Right forelimb (tissue), 1 donor: ENCODE measurements at regions not wholly inside any gene's neighbourhood (a gene's known extent, or its start where the extent isn't known, plus 50 kb on each side); places are given as distances from the start of the nearest gene placed in this dataset.
"Not testable (repeated sequence)": the region's sequence is repeated elsewhere in the genome, so short reads cannot be mapped to it uniquely, and the experiment has no call there.

Experiments used
- DNase-seq: peaks from one replicate; pipeline ENCODE4 v3.0.0-alpha.2; 2018

DNA sequence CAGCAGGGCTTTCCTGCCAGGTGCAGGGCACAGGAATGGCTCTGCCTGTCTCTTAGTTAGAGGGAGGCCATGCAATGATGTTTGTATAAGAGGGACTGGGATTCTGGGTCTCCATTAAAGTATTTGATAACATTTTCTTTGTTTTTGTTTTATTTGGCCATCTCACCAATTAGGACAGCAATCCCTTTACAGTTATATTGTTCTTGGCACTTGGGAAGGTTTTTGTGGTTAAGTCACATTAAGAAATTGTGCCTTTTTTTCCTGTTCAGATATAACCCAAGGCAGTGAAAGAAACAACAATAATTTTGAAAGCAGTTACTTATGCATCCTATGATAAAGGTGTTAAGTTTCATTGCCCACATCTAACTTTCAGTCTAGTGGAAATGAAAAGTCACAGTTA is 237.4 kb upstream of the PRSS58 start:
- DNase-seq = not testable (repeated sequence)

DNA sequence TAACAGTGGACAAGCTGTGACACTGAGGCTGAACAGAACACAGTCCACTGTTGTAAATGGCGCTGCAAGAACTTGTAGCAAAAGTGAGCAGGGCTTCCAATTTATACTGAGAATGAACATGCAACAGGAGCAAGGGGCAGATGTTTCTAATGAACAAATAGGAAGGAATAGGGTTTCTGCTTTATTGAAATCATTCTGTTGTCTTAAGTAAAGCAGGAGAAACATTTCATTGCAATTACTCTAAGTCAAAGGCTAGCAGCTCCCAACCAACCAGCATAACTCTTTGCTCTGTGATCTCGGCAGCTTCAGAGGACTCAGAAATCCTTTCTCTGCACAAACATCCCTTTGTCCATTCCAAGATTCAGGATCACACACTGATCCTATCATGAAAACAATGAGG is 236.2 kb upstream of the PRSS58 start:
- no peak for DNase-seq

GRCh38 chr7:142488842-142489241 is 231.0 kb upstream of the PRSS58 start:
- no peak for DNase-seq

DNA sequence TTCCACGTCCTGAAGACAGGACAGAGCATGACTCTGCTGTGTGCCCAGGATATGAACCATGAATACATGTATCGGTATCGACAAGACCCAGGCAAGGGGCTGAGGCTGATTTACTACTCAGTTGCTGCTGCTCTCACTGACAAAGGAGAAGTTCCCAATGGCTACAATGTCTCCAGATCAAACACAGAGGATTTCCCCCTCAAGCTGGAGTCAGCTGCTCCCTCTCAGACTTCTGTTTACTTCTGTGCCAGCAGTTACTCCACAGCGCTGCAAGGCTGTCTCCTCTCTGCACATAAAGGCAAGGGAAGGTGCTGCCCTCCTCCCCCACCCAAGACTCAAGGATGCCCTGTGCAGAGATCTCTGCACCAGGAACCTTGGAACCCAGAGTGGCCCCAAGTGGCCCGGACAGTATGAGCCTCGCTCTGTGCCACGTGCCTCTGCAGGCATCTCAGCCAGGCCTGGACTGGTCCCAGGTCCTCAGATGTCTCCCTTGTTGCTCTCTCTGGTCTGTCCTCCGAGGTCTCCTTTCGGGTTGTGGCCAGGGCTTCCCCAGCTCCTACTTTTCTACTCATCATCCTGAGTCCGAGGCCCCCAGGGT is 230.3 kb upstream of the PRSS58 start:
- DNase-seq = peak; percentile 37

DNA sequence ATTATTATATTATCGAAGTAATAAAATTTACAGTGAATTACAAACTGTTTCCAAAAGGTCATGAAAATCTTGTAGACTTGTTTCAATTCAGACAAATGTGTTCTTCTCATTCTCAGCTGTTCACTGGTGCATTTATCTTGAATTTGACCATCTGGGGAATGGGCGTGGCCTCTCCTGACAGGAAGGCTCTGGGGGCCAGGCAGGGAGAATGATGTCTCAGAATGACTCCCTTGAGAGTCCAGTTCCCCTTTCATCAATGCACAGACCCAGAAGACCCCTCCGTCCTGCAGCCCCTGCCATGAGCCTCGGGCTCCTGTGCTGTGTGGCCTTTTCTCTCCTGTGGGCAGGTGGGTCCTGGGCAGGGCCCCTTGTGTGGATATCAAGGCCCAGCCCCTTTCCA is 229.7 kb upstream of the PRSS58 start:
- DNase-seq = peak; percentile 18

DNA sequence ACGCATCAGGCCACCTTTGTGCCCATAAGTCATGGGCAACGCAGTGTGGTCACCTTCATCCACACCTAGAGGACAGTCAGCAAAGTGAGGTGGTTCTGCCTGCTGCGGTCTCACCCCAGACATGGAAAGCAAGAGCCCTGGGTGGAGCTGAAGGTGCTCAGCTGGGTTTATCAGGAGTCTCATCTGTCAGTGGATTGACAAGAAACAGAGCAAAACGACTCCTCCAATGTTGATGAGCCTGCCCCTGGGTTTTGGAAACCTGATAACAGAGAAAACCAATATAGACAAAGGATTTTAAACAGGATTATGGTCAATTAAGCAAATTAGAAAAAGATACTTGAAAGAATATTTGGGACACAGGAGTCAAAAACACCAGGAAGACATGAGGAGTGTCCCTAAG is 229.3 kb upstream of the PRSS58 start:
- no peak for DNase-seq

GRCh38 chr7:142485617-142486226 is 227.9 kb upstream of the PRSS58 start:
- DNase-seq = peak; percentile 28

- peak; percentile 6 for DNase-seq
Observed at GRCh38 chr7:142483659-142484317, 225.9 kb upstream of the PRSS58 start.

- peak; percentile 37 for DNase-seq
Observed at GRCh38 chr7:142482891-142483658, 225.2 kb upstream of the PRSS58 start.

GRCh38 chr7:142481548-142481947 is 223.7 kb upstream of the PRSS58 start:
- no peak for DNase-seq

GRCh38 chr7:142478479-142479220 is 220.8 kb upstream of the PRSS58 start:
- peak; percentile 36 for DNase-seq

- not testable (repeated sequence) for DNase-seq
Observed at GRCh38 chr7:142477801-142478200, 219.9 kb upstream of the PRSS58 start.

GRCh38 chr7:142477079-142477651 is 219.3 kb upstream of the PRSS58 start:
- DNase-seq = peak; percentile 5

GRCh38 chr7:142476077-142476476 is 218.2 kb upstream of the PRSS58 start:
- no peak for DNase-seq

GRCh38 chr7:142471820-142472219 is 214.0 kb upstream of the PRSS58 start:
- no peak for DNase-seq

DNA sequence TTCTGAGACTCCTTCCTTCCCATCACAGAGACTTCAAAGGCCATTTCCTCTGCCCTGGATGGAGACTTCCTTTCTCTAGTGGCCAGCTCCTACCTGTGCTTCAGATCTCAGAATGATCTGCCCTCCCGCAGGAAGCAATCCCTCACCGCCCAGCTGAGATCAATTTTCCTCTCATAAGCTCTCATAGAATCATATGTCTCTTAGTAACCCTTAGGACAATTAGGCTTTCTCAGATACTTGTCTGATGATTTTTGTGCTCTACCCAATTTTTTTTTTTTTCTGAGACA is 212.6 kb upstream of the PRSS58 start:
- no peak for DNase-seq

- no peak for DNase-seq
Observed at GRCh38 chr7:142469696-142470543, 212.1 kb upstream of the PRSS58 start.

DNA sequence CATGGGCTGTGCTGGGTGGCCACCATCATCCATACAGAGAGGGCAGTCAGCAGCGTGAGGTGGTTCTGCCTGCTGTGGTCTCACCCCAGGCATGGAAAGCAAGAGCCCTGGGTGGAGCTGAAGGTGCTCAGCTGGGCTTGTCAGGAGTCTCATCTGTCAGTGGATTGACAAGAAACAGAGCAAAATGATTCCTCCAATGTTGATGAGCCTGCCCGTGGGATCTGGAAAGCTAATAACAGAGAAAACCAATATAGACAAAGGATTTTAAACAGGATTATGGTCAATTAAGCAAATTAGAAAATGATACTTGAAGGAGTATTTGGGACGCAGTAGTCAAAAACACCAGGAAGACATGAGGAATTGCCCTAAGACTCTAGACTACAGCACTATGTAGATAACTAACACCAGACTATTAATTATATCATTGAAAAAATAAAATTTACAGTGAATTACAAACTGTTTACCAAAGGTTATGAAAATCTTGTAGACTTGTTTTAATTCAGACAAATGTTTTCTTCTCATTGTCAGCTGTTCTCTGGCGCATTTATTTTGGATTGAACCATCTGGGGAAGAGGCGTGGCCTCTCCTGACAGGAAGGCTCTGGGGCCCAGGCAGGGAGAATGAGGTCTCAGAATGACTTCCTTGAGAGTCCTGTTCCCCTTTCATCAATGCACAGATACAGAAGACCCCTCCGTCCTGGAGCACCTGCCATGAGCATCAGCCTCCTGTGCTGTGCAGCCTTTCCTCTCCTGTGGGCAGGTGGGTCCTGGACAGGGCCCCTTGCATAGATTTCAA is 211.2 kb upstream of the PRSS58 start:
- DNase-seq = no peak

- DNase-seq = not testable (repeated sequence)
Observed at GRCh38 chr7:142467056-142467655, 209.3 kb upstream of the PRSS58 start.

GRCh38 chr7:142463401-142463850 is 205.6 kb upstream of the PRSS58 start:
- no peak for DNase-seq
